Prostate gland (tissue), 2 donors: ENCODE measurements at regions not wholly inside any gene's neighbourhood (a gene's known extent, or its start where the extent isn't known, plus 50 kb on each side); places are given as distances from the start of the nearest gene placed in this dataset.

ENCODE experiments used
- DNase-seq: peaks from one replicate; pipeline ENCODE4 v3.0.0-alpha.2; 2019; ENCODE audit warnings: low spot score
- H3K27ac ChIP-seq, 2 donors: fragments of 200-600 bp; sonication (generic); 2 replicates each; pipeline ENCODE4 v1.5.1; 2017 to 2019
- H3K27me3 ChIP-seq: fragments of 200-600 bp; sonication (generic); replicated peaks from 2 replicates; pipeline ENCODE4 v1.5.1; 2019; ENCODE audit not compliant: insufficient read depth
- H3K36me3 ChIP-seq, 2 donors: fragments of 200-600 bp; sonication (generic); 1 replicate in 1 of 2; 2 replicates in 1 of 2; pipeline versions ENCODE4 v1.5.1 to v1.8.1; 2017 to 2019
- H3K4me1 ChIP-seq: fragments of 200-600 bp; sonication (generic); replicated peaks from 2 replicates; pipeline ENCODE4 v1.5.1; 2019
- H3K4me3 ChIP-seq, 2 donors: fragments of 200-600 bp; sonication (generic); 2 replicates each; pipeline ENCODE4 v1.5.1; 2017 to 2019
- H3K9me3 ChIP-seq: fragments of 200-600 bp; sonication (generic); 2 replicates; pipeline ENCODE4 v1.5.1; 2017
- CTCF ChIP-seq, 4 experiments: fragments of 200-600 bp in 2 of 4; fragments of 450-650 bp in 2 of 4; sonication (generic) in 2 of 4; IDR thresholded peaks; 1 replicate in 3 of 4; 2 replicates in 1 of 4; pipeline ENCODE4 v1.5.1; 2016 to 2019; ENCODE audit warnings: antibody characterized with exemption in 4 of 4, mild to moderate bottlenecking in 2 of 4, moderate library complexity in 2 of 4
- POLR2A ChIP-seq: fragments of 450-650 bp; IDR thresholded peaks from one replicate; pipeline ENCODE4 v1.6.1; 2016; ENCODE audit warnings: antibody characterized with exemption, mild to moderate bottlenecking
- POLR2AphosphoS5 ChIP-seq: sonication (generic); formaldehyde crosslinking; IDR thresholded peaks from one replicate; pipeline ENCODE4 v1.6.1; 2017; ENCODE audit warnings: antibody characterized with exemption
- WGBS: methylation state at CpG from one replicate; pipeline ENCODE4 v1.1.5; 2018; 5-methylcytosine and 5-hydroxymethylcytosine counted together
- intact Hi-C: fragments of 100-400 bp; cut with DNase I; formaldehyde crosslinking; loops from one replicate; pipeline ENCODE4 v1.14.2; 2022

- Histone ChIP-seq H3K27me3 (peaks cover 3% of the 10 kb centered on the region), H3K27ac (no peak overlapping the region), H3K36me3 (no peaks in the 10 kb centered on the region), H3K9me3 (no peaks in the 10 kb centered on the region), H3K4me3 (no peak overlapping the region), H3K4me1 (no peaks in the 10 kb centered on the region)
- DNase-seq, result no peak
- intact Hi-C loops, result no loop called here
- TF ChIP-seq POLR2AphosphoS5 (no peak), POLR2A (no peak), CTCF (IDR thresholded peaks at IDR 0.05) (no peak)
These were observed 134.6 kb upstream of the TBCA start for GRCh38 chr5:77910602-77911188.

- no peak for DNase-seq
- Histone ChIP-seq H3K9me3 (no peaks in the 10 kb centered on the region), H3K4me3 (no peak overlapping the region), H3K36me3 (no peaks in the 10 kb centered on the region), H3K27me3 (peaks cover 3% of the 10 kb centered on the region), H3K4me1 (no peaks in the 10 kb centered on the region), H3K27ac (no peak overlapping the region)
- intact Hi-C loops, result no loop called here
- WGBS, result 53% methylated on average over 2 of the region's 2 CpGs
- TF ChIP-seq POLR2AphosphoS5, result no peak
- TF ChIP-seq CTCF (IDR thresholded peaks at IDR 0.05), result no peak
- TF ChIP-seq POLR2A, result no peak
These were observed 133.1 kb upstream of the TBCA start for GRCh38 chr5:77909237-77909636.

GRCh38 chr5:77908787-77909186, 132.6 kb upstream of the TBCA start:
- no peaks in the 10 kb centered on the region for H3K9me3 ChIP-seq
- intact Hi-C loops, result no loop called here
- H3K27me3 ChIP-seq, result peaks cover 3% of the 10 kb centered on the region
- no peak overlapping the region for H3K4me3 ChIP-seq
- TF ChIP-seq POLR2A, result no peak
- H3K4me1 ChIP-seq, result no peaks in the 10 kb centered on the region
- H3K36me3 ChIP-seq, result no peaks in the 10 kb centered on the region
- no peak overlapping the region for H3K27ac ChIP-seq
- WGBS, result 36% methylated on average over 3 of the region's 3 CpGs
- no peak for DNase-seq

- Histone ChIP-seq H3K4me3 (no peak overlapping the region), H3K27ac (no peak overlapping the region), H3K9me3 (no peaks in the 10 kb centered on the region), H3K4me1 (no peaks in the 10 kb centered on the region), H3K27me3 (peaks cover 3% of the 10 kb centered on the region), H3K36me3 (no peaks in the 10 kb centered on the region)
- 90% methylated on average over 2 of the region's 2 CpGs for WGBS
- TF ChIP-seq CTCF (IDR thresholded peaks at IDR 0.05), result no peak
- no peak for TF ChIP-seq POLR2AphosphoS5
- no peak for TF ChIP-seq POLR2A
- DNase-seq, result no peak
- intact Hi-C loops, result no loop called here
These were observed 131.6 kb upstream of the TBCA start for GRCh38 chr5:77907786-77908185.

GRCh38 chr5:77906806-77907205, 130.7 kb upstream of the TBCA start:
- Histone ChIP-seq H3K4me3 (no peak overlapping the region), H3K27me3 (peaks cover 3% of the 10 kb centered on the region), H3K4me1 (no peaks in the 10 kb centered on the region), H3K9me3 (no peaks in the 10 kb centered on the region), H3K36me3 (no peaks in the 10 kb centered on the region), H3K27ac (no peak overlapping the region)
- intact Hi-C loops, result no loop called here
- DNase-seq, result no peak
- no peak for TF ChIP-seq POLR2AphosphoS5
- no peak for TF ChIP-seq POLR2A
- no peak for TF ChIP-seq CTCF (IDR thresholded peaks at IDR 0.05)
- 87% methylated on average over 8 of the region's 8 CpGs for WGBS
